HepG2 (cell line): ENCODE measurements at regions not wholly inside any gene's neighbourhood (a gene's known extent, or its start where the extent isn't known, plus 50 kb on each side); places are given as distances from the start of the nearest gene placed in this dataset.

ENCODE experiments used
- ATAC-seq: fragments of 200-7000 bp; cut with Tn5 transposase; 3 replicates; pipeline ENCODE4 v1.9.1; 2020; ENCODE audit warnings: mild to moderate bottlenecking, moderate library complexity
- BruUV-seq: library from RNA; stranded (reverse); fragments of 400-500 nt; replicated peaks from 2 replicates; lab custom pipeline; 2021; lab: Mats Ljungman, UMichigan
- CTCF ChIA-PET: fragments of 300-600 bp; formaldehyde crosslinking; extraction: SDS; loops from one replicate; lab custom pipeline; 2021; ENCODE audit warnings: low total read pairs, inconsistent platforms, low intra/inter-chr PET ratio; lab: Yijun Ruan, JAX
- POLR2A ChIA-PET: fragments of 350-600 bp; sonication (Branson Sonifier 250); formaldehyde crosslinking; loops from one replicate; lab custom pipeline; 2020; ENCODE audit warnings: antibody characterized with exemption, inconsistent platforms; lab: Yijun Ruan, JAX
- DNase-seq: peaks from one replicate; pipeline ENCODE4 v3.0.0-alpha.2; 2015; ENCODE audit warnings: low spot score
- FAIRE-seq: peaks from 3 replicates; lab custom pipeline; 2011; peaks lifted over from hg19 to GRCh38; lab: Jason Lieb, UNC
- H2AFZ ChIP-seq: one replicate; pipeline ENCODE4 v1.6.1; 2011; ENCODE audit warnings: low read length, inconsistent platforms
- H3K27ac ChIP-seq: fragments of 300-600 bp; 3 replicates; pipeline ENCODE4 v1.8.0; 2011; ENCODE audit warnings: mixed run types, mild to moderate bottlenecking, mixed read lengths, low read length, inconsistent platforms; ENCODE audit not compliant: insufficient read depth; ENCODE audit errors: extremely low read length
- H3K27me3 ChIP-seq, 2 experiments: fragments of 200-600 bp in 1 of 2; 2 replicates in 1 of 2; 3 replicates in 1 of 2; pipeline versions ENCODE4 v1.6.0 to v1.8.0; 2011; ENCODE audit warnings: low read length in 2 of 2, mild to moderate bottlenecking in 2 of 2, moderate library complexity in 2 of 2, inconsistent platforms in 1 of 2; ENCODE audit not compliant: insufficient read depth in 2 of 2, control insufficient read depth in 1 of 2
- H3K36me3 ChIP-seq, 2 experiments: fragments of 200-600 bp in 1 of 2; replicated peaks in 1 of 2; 2 replicates in 1 of 2; 3 replicates in 1 of 2; pipeline versions ENCODE4 v1.5.1 to v1.8.0; 2011; ENCODE audit warnings: low read length in 2 of 2, inconsistent platforms in 1 of 2; ENCODE audit not compliant: insufficient read depth in 2 of 2, control insufficient read depth in 1 of 2
- H3K4me1 ChIP-seq: 2 replicates; pipeline ENCODE4 v1.5.1; 2012; ENCODE audit warnings: low read length, inconsistent platforms; ENCODE audit not compliant: insufficient read depth
- H3K4me2 ChIP-seq: 2 replicates; pipeline ENCODE4 v1.6.0; 2011; ENCODE audit warnings: low read depth, low read length, inconsistent platforms
- H3K4me3 ChIP-seq, 3 experiments: fragments of 200-600 bp in 1 of 3; sonication (generic), shearing (Covaris generic) in 1 of 3; replicated peaks in 1 of 3; 2 replicates each; pipeline ENCODE4 v1.5.1; 2011 to 2016; ENCODE audit warnings: low read length in 3 of 3, inconsistent platforms in 2 of 3, low read depth in 2 of 3, mild to moderate bottlenecking in 2 of 3, control low read depth in 1 of 3, mixed read lengths in 1 of 3; ENCODE audit not compliant: insufficient read depth in 1 of 3
- H3K79me2 ChIP-seq: one replicate; pipeline ENCODE4 v1.6.1; 2011; ENCODE audit warnings: low read length, inconsistent platforms; ENCODE audit not compliant: insufficient read depth
- H3K9ac ChIP-seq: 2 replicates; pipeline ENCODE4 v1.6.0; 2011; ENCODE audit warnings: mild to moderate bottlenecking, low read depth, low read length, inconsistent platforms; ENCODE audit not compliant: insufficient read depth
- H3K9me3 ChIP-seq: 2 replicates; pipeline ENCODE4 v1.5.1; 2012; ENCODE audit warnings: mild to moderate bottlenecking, low read length
- H4K20me1 ChIP-seq: 2 replicates; pipeline ENCODE4 v1.6.0; 2011; ENCODE audit warnings: inconsistent platforms, mild to moderate bottlenecking, low read length, moderate library complexity; ENCODE audit not compliant: insufficient read depth
- ATAD3A ChIP-seq: sonication (generic); formaldehyde crosslinking; IDR thresholded peaks from 2 replicates; pipeline ENCODE4 v1.4.0; 2020; ENCODE audit warnings: missing genetic modification reagents
- CREM ChIP-seq, 2 experiments: sonication (generic) in 1 of 2; formaldehyde crosslinking in 1 of 2; IDR thresholded peaks; 2 replicates each; pipeline versions ENCODE4 v1.4.0 to v1.6.1; 2016 to 2020; ENCODE audit warnings: antibody characterized with exemption in 1 of 2, mild to moderate bottlenecking in 1 of 2, missing genetic modification reagents in 1 of 2
- HDAC6 ChIP-seq: fragments of 200-600 bp; sonication (generic); IDR thresholded peaks from 2 replicates; pipeline ENCODE4 v1.7.0; 2017; ENCODE audit warnings: mild to moderate bottlenecking, antibody characterized with exemption, low read length, low read depth
- HOMEZ ChIP-seq: IDR thresholded peaks from 2 replicates; pipeline ENCODE4 v1.6.1; 2016; ENCODE audit warnings: low read depth
- IKZF1 ChIP-seq: fragments of 450-650 bp; IDR thresholded peaks from 2 replicates; pipeline ENCODE4 v1.7.1; 2016
- JUND ChIP-seq: sonication (generic); formaldehyde crosslinking; IDR thresholded peaks from 2 replicates; pipeline ENCODE4 v1.8.0; 2022; ENCODE audit warnings: mild to moderate bottlenecking, missing genetic modification reagents
- RBFOX2 ChIP-seq: fragments of 200-400 bp; formaldehyde crosslinking; IDR thresholded peaks from 2 replicates; pipeline ENCODE4 v1.6.1; 2017; ENCODE audit warnings: low read depth, mild to moderate bottlenecking, low read length
- SOX6 ChIP-seq, 2 experiments: fragments of 450-650 bp in 1 of 2; sonication (generic) in 1 of 2; formaldehyde crosslinking in 1 of 2; IDR thresholded peaks; 2 replicates each; pipeline versions ENCODE4 v1.4.0 to v1.6.1; 2017 to 2020; ENCODE audit warnings: antibody characterized with exemption in 1 of 2, mild to moderate bottlenecking in 1 of 2, missing genetic modification reagents in 1 of 2
- SRSF4 ChIP-seq: fragments of 200-400 bp; formaldehyde crosslinking; IDR thresholded peaks from one replicate; pipeline ENCODE4 v1.6.1; 2018; ENCODE audit warnings: mild to moderate bottlenecking, low read depth, low read length, moderate library complexity; ENCODE audit not compliant: poor library complexity, severe bottlenecking
- STAG1 ChIP-seq: sonication (generic); formaldehyde crosslinking; IDR thresholded peaks from 2 replicates; pipeline ENCODE4 v1.4.0; 2020; ENCODE audit warnings: missing genetic modification reagents
- ZFAT ChIP-seq: sonication (generic); formaldehyde crosslinking; conservative IDR thresholded peaks from 2 replicates; pipeline ENCODE4 v1.8.1; 2023; ENCODE audit warnings: missing genetic modification reagents, inconsistent platforms
- ZNF256 ChIP-seq: sonication (generic); formaldehyde crosslinking; conservative IDR thresholded peaks from 2 replicates; pipeline ENCODE4 v1.4.0; 2020; ENCODE audit warnings: missing genetic modification reagents
- ZNF451 ChIP-seq: sonication (generic); formaldehyde crosslinking; IDR thresholded peaks from 2 replicates; pipeline ENCODE4 v1.5.0; 2020; ENCODE audit warnings: mild to moderate bottlenecking, missing genetic modification reagents
- ZNF768 ChIP-seq: sonication (generic); formaldehyde crosslinking; IDR thresholded peaks from 2 replicates; pipeline ENCODE4 v1.4.0; 2020; ENCODE audit warnings: missing genetic modification reagents
- in situ Hi-C: cut with HindIII; loops from 2 replicates; pipeline ENCODE4 v1.10.0; 2017; ENCODE audit warnings: low pct_unique_long_range_greater_than_20kb; ENCODE audit not compliant: extremely low pct_ligation_motif_present
- intact Hi-C: fragments of 100-400 bp; cut with micrococcal nuclease; formaldehyde crosslinking; loops from one replicate; pipeline ENCODE4 v1.10.0; 2022; ENCODE audit not compliant: unreplicated experiment
- TF ChIP-seq, protein P1 (sequence below): sonication (generic); formaldehyde crosslinking; IDR thresholded peaks from 2 replicates; pipeline ENCODE4 v1.9.0; 2021; ENCODE audit warnings: missing genetic modification reagents, borderline replicate concordance
- TF ChIP-seq, protein P2 (sequence below): sonication (generic); formaldehyde crosslinking; IDR thresholded peaks from 2 replicates; pipeline ENCODE4 v1.5.0; 2020; ENCODE audit warnings: missing genetic modification reagents

- no peaks in the 10 kb centered on the region; a peak in 1 of 5 replicates for H3K27me3 ChIP-seq
- H3K4me3 ChIP-seq: no peak overlapping the region
- CTCF ChIA-PET: no interaction called here
- H2AFZ ChIP-seq: no peak overlapping the region
- BruUV-seq: no TSS peak
- no peak overlapping the region for H3K27ac ChIP-seq
- H3K79me2 ChIP-seq: no peaks in the 10 kb centered on the region
- H3K4me2 ChIP-seq: no peak overlapping the region
- no peak for ATAC-seq
- no peaks in the 10 kb centered on the region for H3K36me3 ChIP-seq
- H3K9me3 ChIP-seq: no peaks in the 10 kb centered on the region
- FAIRE-seq: no peak
- POLR2A ChIA-PET: no interaction called here
- H3K9ac ChIP-seq: no peak overlapping the region
- DNase-seq: no peak
- H3K4me1 ChIP-seq: no peaks in the 10 kb centered on the region
- no peak for TF ChIP-seq STAG1 (CRISPR knock-in tag)
- TF ChIP-seq RBFOX2: no peak
- TF ChIP-seq IKZF1: no peak
- TF ChIP-seq ATAD3A: no peak
- no peak for TF ChIP-seq HDAC6
- no peak for TF ChIP-seq ZNF256 (CRISPR knock-in tag)
- TF ChIP-seq HOMEZ (CRISPR knock-in tag): no peak
- TF ChIP-seq, protein P1, sequence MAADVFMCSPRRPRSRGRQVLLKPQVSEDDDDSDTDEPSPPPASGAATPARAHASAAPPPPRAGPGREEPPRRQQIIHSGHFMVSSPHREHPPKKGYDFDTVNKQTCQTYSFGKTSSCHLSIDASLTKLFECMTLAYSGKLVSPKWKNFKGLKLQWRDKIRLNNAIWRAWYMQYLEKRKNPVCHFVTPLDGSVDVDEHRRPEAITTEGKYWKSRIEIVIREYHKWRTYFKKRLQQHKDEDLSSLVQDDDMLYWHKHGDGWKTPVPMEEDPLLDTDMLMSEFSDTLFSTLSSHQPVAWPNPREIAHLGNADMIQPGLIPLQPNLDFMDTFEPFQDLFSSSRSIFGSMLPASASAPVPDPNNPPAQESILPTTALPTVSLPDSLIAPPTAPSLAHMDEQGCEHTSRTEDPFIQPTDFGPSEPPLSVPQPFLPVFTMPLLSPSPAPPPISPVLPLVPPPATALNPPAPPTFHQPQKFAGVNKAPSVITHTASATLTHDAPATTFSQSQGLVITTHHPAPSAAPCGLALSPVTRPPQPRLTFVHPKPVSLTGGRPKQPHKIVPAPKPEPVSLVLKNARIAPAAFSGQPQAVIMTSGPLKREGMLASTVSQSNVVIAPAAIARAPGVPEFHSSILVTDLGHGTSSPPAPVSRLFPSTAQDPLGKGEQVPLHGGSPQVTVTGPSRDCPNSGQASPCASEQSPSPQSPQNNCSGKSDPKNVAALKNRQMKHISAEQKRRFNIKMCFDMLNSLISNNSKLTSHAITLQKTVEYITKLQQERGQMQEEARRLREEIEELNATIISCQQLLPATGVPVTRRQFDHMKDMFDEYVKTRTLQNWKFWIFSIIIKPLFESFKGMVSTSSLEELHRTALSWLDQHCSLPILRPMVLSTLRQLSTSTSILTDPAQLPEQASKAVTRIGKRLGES (CRISPR knock-in tag): no peak
- TF ChIP-seq ZNF768: no peak
- no peak for TF ChIP-seq SRSF4
- no peak for TF ChIP-seq CREM (IDR thresholded peaks at IDR 0.05)
- TF ChIP-seq CREM (CRISPR knock-in tag; IDR thresholded peaks at IDR 0.05): no peak
- TF ChIP-seq ZNF451 (CRISPR knock-in tag): no peak
- TF ChIP-seq ZFAT (CRISPR knock-in tag): no peak
- TF ChIP-seq SOX6 (IDR thresholded peaks at IDR 0.05): no peak
- no peak for TF ChIP-seq SOX6 (CRISPR knock-in tag; IDR thresholded peaks at IDR 0.05)
- no peak for TF ChIP-seq JUND
- TF ChIP-seq, protein P2, sequence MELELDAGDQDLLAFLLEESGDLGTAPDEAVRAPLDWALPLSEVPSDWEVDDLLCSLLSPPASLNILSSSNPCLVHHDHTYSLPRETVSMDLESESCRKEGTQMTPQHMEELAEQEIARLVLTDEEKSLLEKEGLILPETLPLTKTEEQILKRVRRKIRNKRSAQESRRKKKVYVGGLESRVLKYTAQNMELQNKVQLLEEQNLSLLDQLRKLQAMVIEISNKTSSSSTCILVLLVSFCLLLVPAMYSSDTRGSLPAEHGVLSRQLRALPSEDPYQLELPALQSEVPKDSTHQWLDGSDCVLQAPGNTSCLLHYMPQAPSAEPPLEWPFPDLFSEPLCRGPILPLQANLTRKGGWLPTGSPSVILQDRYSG (CRISPR knock-in tag): no peak
- no peaks in the 10 kb centered on the region for H4K20me1 ChIP-seq
- intact Hi-C loops: no loop called here
- in situ Hi-C loops: no loop called here
Measured at GRCh38 chr3:117047951-117048705, 338.5 kb downstream of the TUSC7 start.
